ENCODE measurements at regions not wholly inside any gene's neighbourhood (a gene's known extent, or its start where the extent isn't known, plus 50 kb on each side); places are given as distances from the start of the nearest gene placed in this dataset.
A peak's percentile ranks its signal among the peaks of the same experiment; 100 is the strongest.

DNA sequence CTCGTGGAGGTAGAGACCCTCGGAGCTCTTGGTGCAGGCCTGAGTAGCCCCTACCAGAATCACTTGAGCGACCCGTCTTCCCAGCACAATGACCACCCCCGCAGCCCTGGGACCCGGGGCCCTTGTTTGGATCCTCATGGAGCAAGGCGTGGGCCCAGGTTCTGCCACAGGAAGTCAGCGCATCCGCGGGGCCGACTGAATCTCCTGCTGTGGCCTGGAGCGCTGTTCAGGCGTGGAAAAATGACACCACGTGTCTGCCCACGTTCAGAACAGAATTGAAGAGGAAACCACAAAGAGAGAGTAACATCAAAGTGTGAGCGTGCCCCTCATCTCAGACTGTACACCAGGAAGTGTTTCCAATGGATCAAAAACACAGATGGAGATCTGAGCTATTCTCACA lies 1479.2 kb downstream of the TBC1D22A start:
- no peaks in the 10 kb centered on the region for H3K36me3 Mint-ChIP-seq (ENCODE audit: low read depth)
- TF ChIP-seq, protein P1, sequence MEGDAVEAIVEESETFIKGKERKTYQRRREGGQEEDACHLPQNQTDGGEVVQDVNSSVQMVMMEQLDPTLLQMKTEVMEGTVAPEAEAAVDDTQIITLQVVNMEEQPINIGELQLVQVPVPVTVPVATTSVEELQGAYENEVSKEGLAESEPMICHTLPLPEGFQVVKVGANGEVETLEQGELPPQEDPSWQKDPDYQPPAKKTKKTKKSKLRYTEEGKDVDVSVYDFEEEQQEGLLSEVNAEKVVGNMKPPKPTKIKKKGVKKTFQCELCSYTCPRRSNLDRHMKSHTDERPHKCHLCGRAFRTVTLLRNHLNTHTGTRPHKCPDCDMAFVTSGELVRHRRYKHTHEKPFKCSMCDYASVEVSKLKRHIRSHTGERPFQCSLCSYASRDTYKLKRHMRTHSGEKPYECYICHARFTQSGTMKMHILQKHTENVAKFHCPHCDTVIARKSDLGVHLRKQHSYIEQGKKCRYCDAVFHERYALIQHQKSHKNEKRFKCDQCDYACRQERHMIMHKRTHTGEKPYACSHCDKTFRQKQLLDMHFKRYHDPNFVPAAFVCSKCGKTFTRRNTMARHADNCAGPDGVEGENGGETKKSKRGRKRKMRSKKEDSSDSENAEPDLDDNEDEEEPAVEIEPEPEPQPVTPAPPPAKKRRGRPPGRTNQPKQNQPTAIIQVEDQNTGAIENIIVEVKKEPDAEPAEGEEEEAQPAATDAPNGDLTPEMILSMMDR (conservative IDR thresholded peaks at IDR 0.05) = no peak
- H3K9me3 Mint-ChIP-seq = no peaks in the 10 kb centered on the region
- H3K4me3 Mint-ChIP-seq = no peak overlapping the region
- H3K27me3 Mint-ChIP-seq (ENCODE audit: low read depth) = peaks cover 29% of the 10 kb centered on the region
- DNase-seq (ENCODE audit: low read depth, low spot score) = no peak
- peak overlapping the region; percentile 12 for H3K27ac Mint-ChIP-seq (ENCODE audit: unreplicated experiment)
- peaks cover 17% of the 10 kb centered on the region for H3K4me1 Mint-ChIP-seq

DNA sequence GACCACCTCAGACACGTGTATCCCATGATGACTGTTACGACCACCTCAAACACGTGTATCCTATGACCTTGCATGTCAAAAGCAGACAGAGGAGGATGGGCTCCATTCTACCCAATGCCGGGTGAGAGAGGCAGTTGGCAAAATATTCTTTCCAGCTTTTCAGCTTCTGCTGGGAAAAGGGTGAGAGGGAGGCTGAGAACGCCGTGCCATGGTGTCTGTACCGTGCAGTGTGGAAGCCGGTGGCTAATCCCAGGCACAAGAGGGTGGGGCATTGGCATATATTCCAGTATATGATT lies 1478.4 kb downstream of the TBC1D22A start:
- Mint-ChIP-seq H3K36me3 (ENCODE audit: low read depth) (no peaks in the 10 kb centered on the region), H3K4me1 (peaks cover 17% of the 10 kb centered on the region), H3K4me3 (no peak overlapping the region), H3K27me3 (ENCODE audit: low read depth) (peaks cover 27% of the 10 kb centered on the region), H3K27ac (ENCODE audit: unreplicated experiment) (no peak overlapping the region), H3K9me3 (no peaks in the 10 kb centered on the region)
- TF ChIP-seq, protein P1 (conservative IDR thresholded peaks at IDR 0.05) = no peak
- DNase-seq (ENCODE audit: low read depth, low spot score) = no peak

DNA sequence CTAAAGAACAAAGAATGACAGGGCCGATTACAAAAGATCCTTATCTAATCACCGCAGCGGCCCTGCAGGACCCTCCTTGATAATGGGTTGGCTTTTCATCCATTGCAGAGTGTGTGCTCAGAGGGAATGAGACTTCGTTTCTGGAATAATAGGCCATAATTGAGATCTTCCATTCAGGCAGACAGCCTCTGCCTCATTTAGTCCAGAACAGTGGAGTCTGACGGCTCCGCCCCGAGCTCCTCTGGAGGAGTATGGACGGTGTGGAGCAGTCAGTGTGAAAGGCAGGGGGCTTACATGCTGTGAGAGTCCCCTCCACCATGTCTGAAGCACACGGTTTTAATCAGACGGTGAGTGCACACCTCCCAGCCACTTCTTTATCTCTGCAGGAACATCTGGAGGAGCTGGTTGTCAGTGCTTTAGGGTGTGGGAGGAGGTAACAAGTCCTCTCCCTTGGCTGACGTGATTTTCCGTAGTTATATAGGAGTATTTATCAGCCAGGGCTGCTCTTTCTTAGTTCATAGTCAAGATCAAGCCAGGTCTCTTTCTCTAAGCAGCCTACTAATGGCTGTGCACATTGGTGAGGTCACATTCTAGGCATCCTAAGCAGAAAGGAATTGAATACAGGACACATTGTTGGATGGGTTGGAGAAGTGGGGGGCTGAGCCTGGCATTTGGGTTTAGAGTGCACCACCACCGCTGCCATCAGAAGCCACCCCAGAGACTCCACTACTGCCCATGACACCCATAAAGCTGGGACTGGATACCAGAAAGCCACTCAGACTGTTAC lies 1477.9 kb downstream of the TBC1D22A start:
- H3K27ac Mint-ChIP-seq (ENCODE audit: unreplicated experiment) = peak overlapping the region; percentile 39
- H3K27me3 Mint-ChIP-seq (ENCODE audit: low read depth) = peaks cover 26% of the 10 kb centered on the region
- H3K4me1 Mint-ChIP-seq = peaks cover 17% of the 10 kb centered on the region
- no peak overlapping the region for H3K4me3 Mint-ChIP-seq
- TF ChIP-seq, protein P1 (conservative IDR thresholded peaks at IDR 0.05) = no peak
- no peaks in the 10 kb centered on the region for H3K36me3 Mint-ChIP-seq (ENCODE audit: low read depth)
- DNase-seq (ENCODE audit: low read depth, low spot score) = no peak
- H3K9me3 Mint-ChIP-seq = no peaks in the 10 kb centered on the region

GRCh38 chr22:48239461-48240147 lies 1477.2 kb downstream of the TBC1D22A start:
- Mint-ChIP-seq H3K4me1 (peaks cover 17% of the 10 kb centered on the region), H3K27ac (ENCODE audit: unreplicated experiment) (peak overlapping the region; percentile 39), H3K36me3 (ENCODE audit: low read depth) (no peaks in the 10 kb centered on the region), H3K4me3 (no peak overlapping the region), H3K27me3 (ENCODE audit: low read depth) (peaks cover 26% of the 10 kb centered on the region), H3K9me3 (no peaks in the 10 kb centered on the region)
- TF ChIP-seq, protein P1 (conservative IDR thresholded peaks at IDR 0.05) = no peak
- DNase-seq (ENCODE audit: low read depth, low spot score) = no peak

DNA sequence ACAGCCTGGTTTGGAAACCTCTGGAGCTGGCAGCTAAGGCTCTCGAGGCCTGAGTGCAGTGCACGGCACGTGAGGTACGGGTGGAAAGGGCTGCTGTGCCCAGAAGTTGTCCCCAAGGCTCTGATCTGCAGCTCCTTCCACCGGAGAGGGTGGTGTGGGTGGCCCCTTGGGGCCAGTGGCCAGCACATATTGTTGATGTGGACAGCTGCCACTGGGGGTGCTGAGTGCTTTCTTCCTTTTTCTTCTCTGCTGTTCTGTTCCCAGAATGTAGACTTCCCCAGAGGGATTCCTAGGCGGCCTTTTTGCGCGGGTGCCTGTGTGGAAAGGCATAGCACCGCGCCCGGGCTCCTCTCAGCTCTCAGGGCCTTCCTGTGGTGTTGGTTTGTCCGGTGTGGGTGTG lies 1476.5 kb downstream of the TBC1D22A start:
- no peak overlapping the region for H3K27ac Mint-ChIP-seq (ENCODE audit: unreplicated experiment)
- H3K27me3 Mint-ChIP-seq (ENCODE audit: low read depth) = peaks cover 26% of the 10 kb centered on the region
- peaks cover 17% of the 10 kb centered on the region for H3K4me1 Mint-ChIP-seq
- no peak overlapping the region for H3K4me3 Mint-ChIP-seq
- no peaks in the 10 kb centered on the region for H3K9me3 Mint-ChIP-seq
- DNase-seq (ENCODE audit: low read depth, low spot score) = no peak
- no peaks in the 10 kb centered on the region for H3K36me3 Mint-ChIP-seq (ENCODE audit: low read depth)
- TF ChIP-seq, protein P1 (conservative IDR thresholded peaks at IDR 0.05) = no peak

All from neural crest cell (in vitro differentiated cells).